Gastrocnemius medialis (tissue), 4 donors: ENCODE measurements at regions not wholly inside any gene's neighbourhood (a gene's known extent, or its start where the extent isn't known, plus 50 kb on each side); places are given as distances from the start of the nearest gene placed in this dataset.

ENCODE experiments used
- POLR2A ChIP-seq, 2 donors: fragments of 450-650 bp; IDR thresholded peaks; one replicate each; pipeline ENCODE4 v1.6.1; 2017; ENCODE audit warnings: antibody characterized with exemption in 2 of 2, mild to moderate bottlenecking in 2 of 2, moderate library complexity in 2 of 2
- TF ChIP-seq, protein P1 (sequence below), 5 experiments: fragments of 450-650 bp in 3 of 5; fragments of 200-600 bp in 2 of 5; sonication (generic) in 2 of 5; IDR thresholded peaks in 4 of 5; conservative IDR thresholded peaks in 1 of 5; 1 replicate in 4 of 5; 2 replicates in 1 of 5; pipeline ENCODE4 v1.5.1; 2016 to 2019; ENCODE audit warnings: antibody characterized with exemption in 5 of 5, mild to moderate bottlenecking in 3 of 5, moderate library complexity in 3 of 5

DNA sequence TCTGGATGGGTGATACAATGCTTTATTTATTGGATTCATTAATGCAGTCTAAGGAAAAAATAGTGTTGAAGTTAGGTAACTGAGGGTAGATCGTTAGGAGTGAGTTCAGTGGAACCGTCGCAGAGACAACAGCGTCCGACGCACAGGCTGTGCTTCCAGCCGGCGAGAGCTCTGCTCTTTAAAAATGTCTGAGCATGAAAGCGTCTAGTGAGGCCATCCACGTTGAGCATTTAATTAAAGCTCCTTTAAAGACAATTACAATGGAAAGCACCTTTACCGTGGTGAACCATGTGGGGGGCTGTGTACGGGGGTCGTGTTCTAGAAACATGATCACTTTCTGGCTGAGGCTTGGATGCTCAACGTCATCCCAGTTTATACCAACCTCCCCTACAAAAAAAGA lies 822.7 kb downstream of the GALR1 start:
- TF ChIP-seq, protein P1, sequence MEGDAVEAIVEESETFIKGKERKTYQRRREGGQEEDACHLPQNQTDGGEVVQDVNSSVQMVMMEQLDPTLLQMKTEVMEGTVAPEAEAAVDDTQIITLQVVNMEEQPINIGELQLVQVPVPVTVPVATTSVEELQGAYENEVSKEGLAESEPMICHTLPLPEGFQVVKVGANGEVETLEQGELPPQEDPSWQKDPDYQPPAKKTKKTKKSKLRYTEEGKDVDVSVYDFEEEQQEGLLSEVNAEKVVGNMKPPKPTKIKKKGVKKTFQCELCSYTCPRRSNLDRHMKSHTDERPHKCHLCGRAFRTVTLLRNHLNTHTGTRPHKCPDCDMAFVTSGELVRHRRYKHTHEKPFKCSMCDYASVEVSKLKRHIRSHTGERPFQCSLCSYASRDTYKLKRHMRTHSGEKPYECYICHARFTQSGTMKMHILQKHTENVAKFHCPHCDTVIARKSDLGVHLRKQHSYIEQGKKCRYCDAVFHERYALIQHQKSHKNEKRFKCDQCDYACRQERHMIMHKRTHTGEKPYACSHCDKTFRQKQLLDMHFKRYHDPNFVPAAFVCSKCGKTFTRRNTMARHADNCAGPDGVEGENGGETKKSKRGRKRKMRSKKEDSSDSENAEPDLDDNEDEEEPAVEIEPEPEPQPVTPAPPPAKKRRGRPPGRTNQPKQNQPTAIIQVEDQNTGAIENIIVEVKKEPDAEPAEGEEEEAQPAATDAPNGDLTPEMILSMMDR (IDR thresholded peaks at IDR 0.05 in 4 of 5, conservative IDR thresholded peaks at IDR 0.05 in 1 of 5), result no peak
- no peak for TF ChIP-seq POLR2A (IDR thresholded peaks at IDR 0.05)
